Femur (tissue), 1 donor: ENCODE measurements at regions not wholly inside any gene's neighbourhood (a gene's known extent, or its start where the extent isn't known, plus 50 kb on each side); places are given as distances from the start of the nearest gene placed in this dataset.
"Not testable (repeated sequence)": the region's sequence is repeated elsewhere in the genome, so short reads cannot be mapped to it uniquely, and the experiment has no call there.

Experiments used
- DNase-seq: peaks from one replicate; pipeline ENCODE4 v3.0.0-alpha.2; 2017

DNA sequence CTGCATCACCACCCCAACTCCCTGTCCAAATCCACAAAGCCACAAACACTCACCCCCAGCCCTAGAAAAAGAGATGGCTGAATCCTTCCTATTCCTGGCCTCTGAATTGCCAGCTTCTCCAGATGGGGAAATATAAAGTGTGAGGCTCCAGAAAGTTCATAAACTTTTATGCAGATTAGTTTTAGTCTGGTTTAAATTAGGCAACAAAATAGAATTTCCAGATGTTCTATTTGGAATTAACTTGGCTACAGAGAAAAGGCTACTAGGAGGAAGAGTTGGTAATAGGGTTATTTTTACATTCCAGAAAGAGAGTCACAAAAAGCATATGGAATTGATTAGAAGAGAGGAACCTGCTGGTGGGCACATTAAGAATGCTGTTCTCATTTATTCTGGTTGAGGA lies 56.0 kb downstream of the EN1 start:
- no peak for DNase-seq

DNA sequence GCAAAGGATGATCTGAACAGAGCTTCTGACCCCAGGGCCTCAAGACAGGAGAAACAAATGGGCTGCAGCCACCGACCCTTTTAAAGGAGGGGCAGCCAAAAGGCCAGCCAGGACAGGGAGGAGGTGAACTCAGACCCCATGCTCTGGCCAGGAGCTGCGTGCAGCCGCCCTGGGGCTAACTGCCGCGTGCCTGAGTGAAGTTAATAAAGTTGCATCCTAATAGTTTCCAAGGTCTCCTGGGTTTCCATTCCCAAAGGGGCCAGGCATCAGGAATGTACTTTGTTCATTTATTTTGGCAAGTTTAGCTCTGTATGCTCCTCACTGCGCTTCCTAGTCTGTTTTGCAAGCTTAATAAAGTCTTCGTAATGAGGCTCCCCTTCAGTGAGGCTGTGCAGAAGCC lies 60.7 kb downstream of the EN1 start:
- DNase-seq: no peak

DNA sequence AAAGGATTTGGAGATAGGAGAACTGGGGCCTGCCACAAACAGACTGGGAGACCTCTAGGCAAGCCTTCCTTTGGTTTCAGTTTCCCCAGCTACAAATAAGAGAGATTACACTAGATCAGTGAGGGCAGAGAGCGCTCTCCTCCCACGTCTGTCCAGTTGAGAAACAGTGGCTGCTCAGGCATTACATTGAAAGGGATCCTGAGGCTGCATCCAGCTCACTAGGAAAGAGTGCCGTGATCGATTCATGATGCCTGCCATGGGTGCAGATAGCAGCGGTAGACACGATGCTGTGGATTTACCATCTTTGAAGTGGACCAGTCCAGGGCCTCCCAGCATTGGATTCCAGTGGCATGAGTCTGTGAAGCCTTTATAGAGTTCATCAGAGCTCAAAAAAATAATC lies 62.6 kb downstream of the EN1 start:
- DNase-seq: no peak

DNA sequence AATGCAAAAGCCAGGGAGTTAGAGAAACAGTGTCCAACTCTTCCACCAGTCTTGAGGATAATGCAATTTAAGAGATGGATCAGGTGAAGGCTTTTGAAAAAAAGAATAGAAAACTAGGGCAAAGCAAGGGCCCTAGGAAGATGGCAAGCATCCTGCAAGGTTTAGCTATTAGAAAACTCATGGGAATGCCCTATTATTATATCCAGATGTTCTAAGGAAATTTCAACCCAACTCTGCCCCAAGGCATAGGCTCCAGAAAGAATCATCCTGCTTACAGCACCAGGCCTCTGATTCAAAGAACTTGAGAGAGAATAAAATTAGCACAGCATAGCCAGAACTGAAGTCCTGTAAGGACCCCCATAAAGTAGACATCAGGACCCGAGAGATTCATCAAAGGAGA lies 68.1 kb downstream of the EN1 start:
- no peak for DNase-seq

DNA sequence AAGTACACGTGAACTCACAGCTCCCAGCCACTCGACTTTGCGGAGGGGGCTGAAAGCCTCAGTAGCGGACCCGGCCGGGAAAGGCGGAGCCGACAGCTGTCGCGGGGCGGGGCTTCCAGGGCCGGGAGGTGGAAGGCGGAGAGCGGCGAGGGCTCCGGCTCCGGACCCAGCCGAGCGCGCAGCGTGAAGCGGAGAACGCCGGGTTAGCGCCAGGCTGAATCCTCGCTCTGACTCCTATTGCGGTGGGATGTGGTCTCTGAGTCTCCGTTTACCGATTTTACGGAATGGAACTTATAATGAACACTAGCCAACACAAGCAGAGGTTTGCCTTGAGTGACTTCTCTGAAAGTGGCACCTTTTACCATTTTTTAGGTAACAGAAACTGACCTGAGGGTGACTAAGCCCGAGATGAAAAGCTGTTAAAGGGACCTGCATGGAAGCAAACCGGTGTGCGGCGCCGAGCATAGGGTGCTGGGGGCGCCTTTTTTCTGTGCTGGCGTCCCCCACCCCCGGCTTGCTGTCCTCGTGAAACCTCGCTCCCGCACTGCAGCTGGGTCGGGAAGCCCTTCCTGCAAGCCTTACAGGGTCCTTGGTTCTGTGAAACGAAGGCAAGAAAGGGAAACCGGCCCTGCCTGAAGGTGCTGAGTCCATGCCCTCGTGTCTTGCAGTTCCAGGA lies 72.9 kb downstream of the EN1 start:
- DNase-seq: peak; percentile 73

DNA sequence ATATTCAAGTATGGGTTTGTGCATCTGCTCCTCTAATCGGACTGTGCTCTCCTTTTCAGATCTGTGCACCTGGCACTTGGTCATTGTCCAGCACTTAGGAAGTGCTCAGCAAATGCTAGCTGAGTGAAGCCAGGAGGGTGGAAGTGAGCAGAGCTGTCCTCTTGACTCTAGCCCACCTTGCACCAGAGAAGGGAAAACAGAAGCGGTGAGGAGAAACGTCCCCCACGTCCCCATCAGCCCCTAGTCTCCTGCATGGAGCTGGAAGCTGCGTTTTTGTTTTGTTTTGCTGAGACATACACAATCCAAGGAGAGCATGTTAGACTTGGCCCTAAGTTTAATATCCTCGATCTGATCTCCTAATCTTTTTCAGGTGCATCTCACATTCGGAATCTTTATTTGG lies 73.6 kb downstream of the EN1 start:
- DNase-seq: no peak

DNA sequence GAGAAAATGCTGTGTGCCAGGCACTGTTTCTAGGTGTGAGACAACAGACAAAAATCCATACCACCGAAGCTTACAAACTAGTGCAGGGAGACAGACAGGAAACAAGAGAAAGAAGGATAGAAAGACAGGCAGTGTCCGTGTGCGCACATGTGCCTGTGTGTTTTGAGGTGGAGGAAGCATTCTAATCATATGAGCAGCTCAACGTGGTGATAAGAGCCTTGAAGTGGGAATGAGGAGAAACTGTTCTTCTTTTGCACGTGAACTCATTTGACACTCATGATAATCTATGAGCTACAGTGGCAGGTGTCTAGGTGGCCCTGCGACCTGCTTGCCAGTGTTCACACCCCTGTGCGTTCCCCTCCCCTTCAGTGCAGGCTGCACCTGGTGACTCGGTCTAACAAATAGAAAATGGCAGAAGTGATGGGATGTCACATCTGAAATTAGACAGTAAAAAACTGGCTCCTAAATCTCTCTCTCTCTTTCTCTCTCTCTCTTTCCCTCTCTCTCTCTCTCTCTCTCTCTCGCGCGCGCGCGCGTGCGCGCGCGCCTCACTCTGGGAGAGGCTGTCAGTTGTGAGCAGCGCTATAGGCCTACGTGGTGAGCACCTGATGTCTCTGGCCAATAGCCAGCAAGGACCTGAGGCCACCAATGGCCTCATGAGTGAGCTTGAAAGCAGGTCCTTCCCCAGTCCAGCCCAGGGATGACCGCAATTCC lies 74.8 kb downstream of the EN1 start:
- no peak for DNase-seq

DNA sequence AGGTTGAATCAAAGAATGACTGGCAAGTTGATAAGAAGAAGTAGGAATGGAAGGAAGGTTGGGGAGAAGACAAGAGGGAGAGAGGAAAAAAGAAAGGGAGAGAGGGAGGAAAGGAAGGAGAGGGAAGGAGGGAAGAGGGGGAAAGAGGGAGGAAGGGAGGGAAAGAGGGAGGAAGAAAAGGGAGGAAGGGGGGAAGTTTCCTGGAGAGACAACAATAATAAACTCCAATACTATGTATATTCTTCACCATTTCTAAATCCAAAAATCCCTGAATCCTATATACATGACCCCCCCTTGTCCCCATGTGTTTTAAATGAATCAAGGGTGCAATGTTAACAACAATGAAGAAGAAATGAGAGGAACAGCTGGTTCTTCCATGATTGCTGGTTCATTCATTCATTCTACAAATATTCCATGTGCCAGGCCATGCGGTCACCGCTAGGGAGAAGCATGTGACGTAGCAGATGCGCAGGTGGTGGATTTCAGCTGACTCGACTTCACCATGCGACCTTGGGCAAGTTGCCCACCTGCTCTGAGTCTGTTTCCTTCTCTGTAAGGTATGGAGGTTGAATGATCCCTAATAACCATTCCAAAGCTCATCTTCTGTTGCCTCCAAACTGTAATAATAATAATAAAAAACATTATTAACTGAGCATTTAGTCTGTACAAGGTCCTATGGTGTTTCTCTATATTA lies 77.6 kb downstream of the EN1 start:
- DNase-seq: no peak

DNA sequence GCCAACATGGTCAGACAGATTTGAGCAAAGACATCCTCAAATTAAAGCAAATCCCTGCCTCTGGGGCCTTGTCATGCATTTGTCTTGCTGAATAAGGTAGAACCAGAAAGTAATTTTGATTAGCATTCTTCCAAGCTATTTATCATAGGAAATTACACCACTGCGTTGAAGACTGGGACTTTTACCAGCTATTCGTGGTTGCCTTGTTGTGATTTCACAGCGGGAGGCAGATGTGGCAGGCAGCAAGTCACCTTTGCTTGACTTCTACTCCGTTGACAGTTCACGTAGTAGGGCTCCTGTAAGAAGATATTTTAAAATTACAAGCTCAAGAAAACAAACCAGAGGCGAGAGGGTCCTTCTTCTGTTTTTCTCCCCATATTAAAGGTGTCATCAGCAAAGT lies 80.6 kb downstream of the EN1 start:
- DNase-seq: no peak

DNA sequence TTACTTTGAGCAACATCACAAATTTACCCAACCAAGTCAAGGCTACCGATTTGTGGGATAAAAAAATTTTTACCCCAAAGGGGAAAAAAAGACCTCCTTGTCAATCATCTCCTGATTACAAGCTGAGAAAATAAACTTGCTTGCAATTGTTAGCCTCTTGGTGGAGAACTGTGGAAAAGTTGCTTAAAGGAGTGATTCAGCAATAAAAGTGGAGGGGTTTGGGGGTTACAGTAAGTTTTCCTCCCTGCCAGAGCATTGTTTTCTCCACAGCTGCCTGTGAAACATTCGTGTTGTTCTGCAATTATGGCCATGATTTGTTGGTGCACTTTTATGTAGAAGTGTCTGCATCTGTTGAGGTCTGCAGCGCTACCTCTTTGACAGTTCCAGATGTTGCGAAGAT lies 82.6 kb downstream of the EN1 start:
- DNase-seq: no peak

DNA sequence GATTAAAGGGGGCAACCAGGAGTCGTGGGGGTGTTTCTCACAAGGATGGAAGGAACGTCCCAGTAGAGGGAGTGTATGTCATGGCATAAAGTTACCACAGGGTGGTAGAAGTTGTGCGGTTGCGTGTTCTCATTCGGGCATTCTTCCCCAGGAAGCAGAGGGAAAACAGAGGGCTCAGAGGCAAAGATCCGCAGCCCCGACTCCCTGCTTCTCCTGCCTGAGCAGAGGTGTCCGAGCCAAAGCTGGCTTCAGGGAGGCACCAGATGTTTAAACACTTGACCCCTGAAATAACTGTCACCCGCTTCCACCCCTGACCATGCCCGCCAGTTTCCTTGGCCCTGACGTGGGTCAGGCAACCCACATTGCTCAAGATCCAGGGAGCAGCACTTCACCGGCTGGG lies 83.7 kb downstream of the EN1 start:
- DNase-seq: no peak

DNA sequence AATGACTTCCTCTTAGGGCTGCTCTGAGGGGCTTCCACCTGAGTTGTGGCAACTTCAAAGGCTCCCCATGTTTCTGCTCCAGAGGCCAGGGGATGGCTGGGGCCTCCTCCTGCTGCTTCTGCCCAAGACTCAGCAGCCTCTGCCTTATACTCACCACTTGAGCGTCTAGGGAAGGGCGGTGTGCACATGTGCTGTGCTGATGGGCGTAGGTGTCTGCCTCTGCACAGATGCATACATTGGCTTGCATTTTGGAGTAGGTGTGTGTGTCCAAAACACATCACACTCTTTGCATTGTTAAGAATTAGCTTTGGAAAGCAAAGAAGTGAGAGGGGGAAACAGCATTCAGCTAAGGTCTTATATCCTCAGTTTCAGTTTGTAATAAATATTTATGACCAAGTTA lies 85.2 kb downstream of the EN1 start:
- DNase-seq: no peak

DNA sequence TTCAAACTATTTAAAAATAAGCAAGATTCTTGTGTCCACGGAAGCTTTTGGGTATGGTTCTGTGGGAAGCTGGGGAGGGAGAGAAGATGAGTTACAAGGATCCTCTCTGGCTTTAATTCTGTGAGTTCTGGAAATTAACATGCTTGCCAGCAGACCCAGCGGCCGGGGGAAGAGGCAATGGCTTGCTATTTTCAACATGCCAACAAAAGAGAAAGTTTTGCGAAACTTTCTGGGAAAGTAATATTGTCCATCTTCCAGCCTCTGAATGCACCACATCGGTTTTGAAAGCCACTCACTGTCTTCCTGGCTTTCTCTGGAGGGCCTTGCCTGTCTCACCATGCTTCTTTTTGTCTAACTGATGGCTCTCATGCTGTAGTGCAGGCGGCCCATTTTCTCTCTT lies 85.7 kb downstream of the EN1 start:
- no peak for DNase-seq

DNA sequence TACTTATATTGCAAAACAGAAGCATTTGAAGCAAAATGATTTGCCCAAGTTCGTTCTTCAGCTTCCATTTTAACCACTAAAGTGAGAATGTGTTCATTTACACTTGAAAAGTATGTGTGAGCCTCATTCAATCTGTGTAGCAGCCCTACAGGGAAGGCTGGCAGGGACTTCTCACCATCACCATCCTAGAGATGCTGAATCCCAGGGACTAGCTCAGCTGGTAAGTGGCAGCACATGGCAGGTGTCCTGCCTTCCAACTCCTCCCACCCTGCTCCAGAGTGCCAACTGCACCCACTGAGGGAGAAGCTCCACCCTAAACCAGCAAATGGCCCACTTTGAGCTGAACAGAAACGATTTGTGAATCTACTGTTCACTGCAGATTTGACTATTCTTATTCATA lies 91.5 kb downstream of the EN1 start:
- no peak for DNase-seq

DNA sequence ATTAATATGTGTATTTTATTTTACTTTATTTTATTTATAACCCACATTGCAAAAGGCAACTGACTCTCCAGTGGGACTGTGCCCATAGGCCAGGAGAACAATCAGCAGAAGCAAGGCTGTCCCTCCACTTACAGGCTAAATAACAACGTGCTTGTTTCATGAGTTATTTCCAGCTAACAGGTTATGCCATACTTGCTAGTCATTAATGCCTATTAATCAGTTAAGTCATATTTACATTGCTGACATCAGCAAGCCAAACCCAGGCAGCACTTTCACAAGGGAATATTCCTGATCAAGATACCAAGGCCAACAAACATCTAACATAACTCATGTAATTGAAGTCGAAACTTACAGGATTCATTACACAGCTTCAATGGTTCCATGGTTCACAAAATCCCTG lies 92.1 kb downstream of the EN1 start:
- DNase-seq: no peak

DNA sequence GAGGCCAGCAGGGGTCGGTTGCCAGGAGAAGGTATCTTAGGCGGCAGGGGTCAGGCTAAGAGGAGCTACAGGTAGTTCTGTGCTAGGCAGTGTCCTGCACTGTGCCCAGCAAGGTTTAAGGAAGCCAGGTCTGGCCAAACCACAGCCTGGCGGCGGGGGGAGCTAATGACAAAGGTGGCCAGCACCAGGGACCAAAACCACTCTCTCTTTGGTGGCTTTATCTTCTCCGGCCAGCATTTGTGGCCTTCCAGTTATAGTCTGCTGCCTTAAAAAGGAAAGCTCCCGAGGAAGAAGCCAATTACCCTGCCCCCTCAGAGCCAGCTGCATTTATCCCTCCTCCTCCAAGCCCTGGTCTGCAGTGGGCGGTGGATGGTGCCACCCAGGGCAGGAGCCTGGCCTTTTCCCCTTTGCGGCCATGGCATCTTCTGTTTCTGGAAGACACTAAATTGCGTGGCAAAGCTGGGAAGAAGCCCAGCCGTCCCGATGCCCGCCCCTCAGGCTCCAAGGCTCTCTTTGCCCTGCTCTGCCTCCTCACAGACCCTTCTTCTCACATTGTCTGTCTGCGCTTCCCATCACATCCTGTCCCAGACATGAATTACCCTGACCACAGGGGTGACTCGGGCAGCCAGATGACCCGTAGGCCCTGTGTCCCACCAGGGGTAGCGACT lies 94.6 kb downstream of the EN1 start:
- DNase-seq: peak; percentile 31

DNA sequence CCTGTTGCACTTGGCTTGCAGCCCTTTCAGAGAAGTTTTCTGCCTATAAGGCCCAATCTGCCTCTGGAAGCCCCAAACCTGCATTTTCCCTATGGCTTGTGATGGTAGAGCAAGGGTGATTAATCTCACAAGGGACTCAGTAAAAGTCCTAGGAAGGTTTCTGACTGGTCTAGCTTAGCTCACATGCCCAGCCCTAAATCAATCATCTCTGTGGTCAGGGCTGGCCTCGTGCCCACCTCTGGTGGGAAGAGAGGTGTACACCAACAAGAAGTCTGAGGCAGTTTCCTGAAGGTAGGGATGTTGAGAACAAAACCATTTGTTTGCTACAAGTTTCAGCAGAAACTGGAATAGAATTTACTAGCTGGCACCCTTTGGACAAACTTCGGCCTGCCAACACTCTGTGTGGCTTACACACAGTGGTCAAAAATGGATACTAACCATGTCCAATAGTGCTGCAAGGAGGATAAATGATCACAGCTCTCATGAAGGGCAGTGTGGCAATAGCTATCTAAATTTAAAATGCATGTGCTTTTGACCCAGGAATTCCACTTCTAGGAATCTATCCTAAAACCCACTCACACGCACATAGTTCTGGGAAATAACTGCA lies 96.4 kb downstream of the EN1 start:
- no peak for DNase-seq

DNA sequence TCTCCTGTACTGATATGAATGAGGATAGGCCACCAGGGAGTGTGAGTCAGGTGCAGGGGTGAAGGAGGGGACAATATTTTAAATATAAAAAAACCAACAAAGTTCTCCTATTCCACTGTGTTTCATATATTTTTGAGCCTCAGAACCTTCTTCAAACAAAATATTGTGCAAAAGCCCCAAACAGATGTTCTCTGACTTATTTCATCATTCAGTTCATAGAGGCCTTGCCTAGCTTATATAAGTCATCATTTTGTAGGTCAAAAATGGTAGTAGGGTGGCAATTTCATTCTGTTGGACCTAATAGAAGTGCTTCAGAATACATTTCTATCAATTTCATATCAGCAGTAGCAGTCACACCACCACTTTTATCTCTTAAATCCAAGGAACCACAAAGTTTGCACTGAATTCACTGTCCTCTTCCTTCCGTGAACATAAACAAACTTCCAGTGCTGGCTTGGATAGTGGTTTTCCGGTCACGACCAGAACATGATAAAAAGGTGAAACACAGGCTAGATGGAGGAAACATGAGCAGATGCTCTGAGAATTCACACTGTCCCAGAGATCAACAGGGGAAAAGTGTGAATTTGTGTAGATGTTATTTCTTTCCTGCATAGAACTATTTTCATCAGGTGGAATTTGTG lies 99.1 kb downstream of the EN1 start:
- DNase-seq: no peak

DNA sequence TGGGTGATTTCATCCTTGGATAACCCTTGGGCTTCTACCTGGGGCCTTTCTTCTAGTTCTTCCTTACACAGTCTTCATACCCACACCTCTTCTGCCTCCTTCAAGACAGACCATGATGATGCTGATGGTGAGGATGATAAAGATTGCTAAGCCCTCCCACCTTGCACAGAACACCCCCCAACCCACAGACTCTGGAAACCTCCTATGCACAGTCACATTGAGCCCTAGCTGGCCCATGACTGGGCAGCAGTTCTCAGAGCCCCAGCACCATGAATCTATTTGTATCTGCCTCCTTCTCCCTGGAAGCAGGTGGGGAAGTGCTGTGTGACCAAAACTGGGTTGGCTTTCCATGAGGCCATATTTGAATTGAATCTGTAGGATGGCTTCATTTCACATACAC lies 99.8 kb downstream of the EN1 start:
- DNase-seq: no peak

DNA sequence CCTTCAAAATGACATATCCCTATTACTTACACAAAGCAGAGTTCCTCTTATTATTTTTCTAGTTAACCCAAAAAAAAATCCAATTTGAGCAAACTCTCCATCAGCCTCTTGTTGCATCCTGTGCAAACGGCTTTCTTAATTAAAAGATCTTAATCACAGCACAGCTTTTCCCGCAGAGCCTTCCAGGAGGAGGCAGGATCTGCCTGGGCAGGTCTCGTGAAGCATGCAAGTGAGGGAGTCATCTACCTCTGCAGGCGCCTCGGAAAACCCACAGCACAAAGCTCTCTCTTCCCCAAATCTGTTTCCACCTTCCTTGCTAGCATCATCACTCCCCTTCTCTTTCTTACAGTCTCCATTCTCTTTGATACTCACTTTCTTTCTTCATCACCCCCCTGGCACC lies 100.4 kb downstream of the EN1 start:
- DNase-seq: no peak

DNA sequence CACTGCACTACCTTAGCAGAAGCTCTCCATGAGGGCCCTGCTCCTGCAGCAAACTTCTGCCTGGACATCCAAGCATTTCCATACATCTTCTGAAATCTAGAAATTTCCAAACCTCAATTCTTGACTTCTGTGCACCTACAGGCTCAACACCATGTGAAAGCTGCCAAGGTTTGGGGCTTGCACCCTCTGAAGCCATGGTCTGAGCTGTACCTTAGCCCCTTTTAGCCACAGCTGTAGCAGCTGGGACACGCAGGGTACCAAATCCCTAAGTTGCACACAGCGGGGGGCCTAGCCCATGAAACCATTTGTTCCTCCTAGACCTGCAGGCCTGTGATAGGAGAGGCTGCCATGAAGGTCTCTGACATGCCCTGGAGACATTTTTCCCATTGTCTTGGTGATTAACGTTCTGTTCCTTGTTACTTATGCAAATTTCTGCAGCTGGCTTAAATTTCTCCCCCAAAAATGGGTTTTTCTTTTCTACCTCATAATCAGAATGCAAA lies 102.7 kb downstream of the EN1 start:
- DNase-seq: not testable (repeated sequence)

DNA sequence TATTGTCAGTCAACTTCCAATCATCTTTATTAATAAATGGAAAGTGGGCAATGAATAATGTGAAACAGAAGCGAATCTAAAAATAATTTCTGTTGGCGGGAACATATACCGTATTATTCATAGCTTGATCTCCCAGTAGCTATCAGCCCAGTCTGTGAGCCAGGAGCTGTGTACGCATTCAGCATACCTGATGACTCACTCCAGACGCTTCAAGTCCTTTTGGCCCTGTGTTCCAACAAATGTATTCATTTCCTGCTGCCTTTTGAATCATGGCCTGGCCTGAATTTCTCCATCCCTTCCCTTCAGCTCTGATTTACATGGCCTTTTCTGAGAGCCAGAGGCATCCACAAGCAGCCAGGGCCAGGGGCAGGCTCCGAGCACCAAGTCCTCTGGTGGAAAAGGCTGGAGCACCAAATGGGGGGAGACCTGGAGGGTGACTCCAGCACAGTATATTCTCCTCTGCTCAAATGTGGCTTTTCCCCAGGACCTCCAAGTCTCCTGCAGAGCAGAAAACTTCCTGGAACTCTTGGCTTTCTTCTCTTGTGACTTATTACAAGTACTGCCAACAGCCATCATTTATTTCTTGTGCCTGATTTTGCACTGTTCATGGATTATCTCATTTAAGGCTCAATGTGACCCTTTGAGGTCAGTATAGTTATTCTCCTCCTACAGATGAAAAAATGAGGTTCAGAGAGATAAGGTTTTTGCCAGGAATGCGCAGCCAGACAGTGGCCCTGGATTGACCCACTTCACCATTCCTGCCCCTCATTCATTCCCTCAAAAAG lies 108.7 kb downstream of the EN1 start:
- peak; percentile 48 for DNase-seq
